Stimulated activated naive CD4-positive, alpha-beta T cell treated with Interleukin-2 at 50 U/mL for 16 hours (primary cell): ENCODE measurements at regions not wholly inside any gene's neighbourhood (a gene's known extent, or its start where the extent isn't known, plus 50 kb on each side); places are given as distances from the start of the nearest gene placed in this dataset.
A peak's percentile ranks its signal among the peaks of the same experiment; 100 is the strongest.
"Not testable (repeated sequence)": the region's sequence is repeated elsewhere in the genome, so short reads cannot be mapped to it uniquely, and the experiment has no call there.

Source experiments
- DNase-seq: peaks from one replicate; lab custom pipeline; 2025; lab: John Stamatoyannopoulos, UW

DNA sequence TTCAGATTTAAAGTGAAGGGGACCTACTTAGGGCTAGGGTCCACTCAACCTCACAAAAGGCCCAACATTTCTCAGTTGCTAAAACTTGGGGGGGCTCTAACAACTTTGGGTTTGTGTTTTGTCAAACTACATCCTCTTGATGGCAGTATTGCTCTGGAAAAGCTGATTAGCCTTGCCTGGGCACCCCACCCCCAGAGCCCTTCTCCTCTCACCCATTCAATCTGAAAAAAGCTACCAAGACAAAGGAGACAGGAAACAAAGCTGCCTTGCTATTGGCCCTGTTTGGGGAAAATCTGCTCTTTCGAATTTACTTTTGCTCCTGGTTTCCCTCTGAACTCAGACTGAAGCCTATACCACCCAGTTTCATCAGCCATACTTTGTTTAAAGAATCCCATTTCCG lies 195.2 kb upstream of the STK26 start:
- DNase-seq, result peak; percentile 13

DNA sequence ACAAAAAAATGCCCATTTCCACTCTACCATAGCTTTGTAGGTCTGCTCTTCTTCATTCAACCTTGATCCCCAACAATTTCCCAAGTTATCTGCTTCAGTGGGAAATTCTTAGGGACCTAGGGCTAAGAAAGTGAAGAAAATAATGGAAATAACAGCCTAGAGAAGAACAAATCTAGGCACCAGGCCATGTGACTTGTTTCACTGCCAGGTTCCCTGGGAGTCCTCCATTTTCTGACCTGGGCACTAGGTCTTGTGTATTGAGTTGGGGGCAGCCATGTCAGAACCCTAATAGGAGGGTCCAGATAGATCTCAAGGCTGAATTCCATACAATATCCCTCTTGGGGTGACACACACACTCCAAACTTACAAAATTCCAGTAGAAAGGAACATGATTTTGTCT lies 194.6 kb upstream of the STK26 start:
- DNase-seq, result no peak

GRCh38 chrX:131830400-131831184 lies 192.5 kb upstream of the STK26 start:
- DNase-seq, result peak; percentile 31

- no peak for DNase-seq
Measured at GRCh38 chrX:131831185-131831520, 191.9 kb upstream of the STK26 start.

DNA sequence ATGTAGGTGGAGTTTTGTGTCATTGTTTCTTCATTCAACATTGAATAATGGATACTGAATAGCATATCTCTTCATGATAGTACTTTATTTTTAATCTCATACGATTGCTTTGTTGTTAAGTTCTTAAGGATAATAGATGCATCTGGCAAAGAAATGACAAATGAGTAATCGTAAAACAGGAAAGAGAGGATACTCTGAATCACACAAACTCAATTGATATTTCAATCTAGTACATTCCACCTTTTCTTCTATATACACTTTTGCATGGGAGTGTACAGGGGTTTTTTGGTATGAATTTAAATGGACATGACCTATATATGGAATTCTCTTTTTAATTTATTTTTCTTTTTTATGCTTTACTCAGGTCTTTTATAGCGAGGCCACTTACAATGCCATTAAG lies 186.9 kb upstream of the STK26 start:
- DNase-seq, result no peak

DNA sequence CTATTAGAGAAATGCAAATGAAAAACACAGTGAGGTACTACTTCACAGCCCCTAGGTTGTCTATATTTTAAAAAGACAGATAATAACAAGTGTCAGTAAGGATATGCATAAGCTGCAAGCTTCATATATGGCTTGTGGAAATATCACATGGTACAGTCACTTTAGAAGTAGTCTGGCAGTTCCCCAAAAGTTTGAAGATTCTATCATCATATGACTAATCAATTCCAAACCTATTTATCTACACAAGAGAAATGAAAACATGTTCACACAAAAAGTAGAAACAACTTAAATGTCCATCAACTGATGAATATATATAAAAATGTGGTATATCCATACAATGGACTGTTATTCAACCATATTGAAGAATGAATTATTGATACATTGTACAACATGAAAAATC lies 185.8 kb upstream of the STK26 start:
- DNase-seq, result no peak

DNA sequence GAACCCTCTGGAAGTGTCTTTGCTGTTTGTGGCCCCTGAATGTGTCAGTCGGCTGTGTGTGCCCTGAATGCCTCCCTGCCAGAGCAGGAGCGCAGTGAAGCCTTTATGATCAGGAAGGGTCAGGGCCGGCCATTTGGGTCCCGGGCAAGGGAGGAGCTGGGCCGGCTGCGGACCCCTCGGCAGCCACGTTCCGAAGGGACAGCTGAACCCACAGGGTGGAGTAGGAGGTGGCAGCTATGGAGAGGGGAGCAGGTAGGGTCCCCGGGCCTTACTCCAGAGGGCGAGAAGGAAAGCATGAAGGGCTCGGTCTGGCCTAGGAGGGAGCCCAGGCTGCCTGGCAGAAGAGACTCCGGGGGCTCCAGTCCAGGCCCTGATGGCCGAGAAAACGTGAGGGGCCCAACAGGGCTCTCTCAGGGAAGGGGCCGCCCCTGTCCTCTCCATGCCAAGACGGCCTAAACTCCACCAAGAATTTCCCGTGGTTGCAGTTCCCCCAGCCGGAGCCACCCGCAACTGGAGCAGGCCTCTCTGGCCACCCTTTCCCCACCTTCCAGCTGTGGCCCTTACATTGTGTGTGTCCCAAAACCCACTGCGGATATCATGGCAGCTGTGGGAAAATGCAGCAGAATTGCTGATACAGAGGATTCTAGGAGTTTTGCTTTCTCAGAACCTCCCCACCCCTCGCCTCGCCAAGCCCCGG lies 182.2 kb upstream of the STK26 start:
- no peak for DNase-seq

DNA sequence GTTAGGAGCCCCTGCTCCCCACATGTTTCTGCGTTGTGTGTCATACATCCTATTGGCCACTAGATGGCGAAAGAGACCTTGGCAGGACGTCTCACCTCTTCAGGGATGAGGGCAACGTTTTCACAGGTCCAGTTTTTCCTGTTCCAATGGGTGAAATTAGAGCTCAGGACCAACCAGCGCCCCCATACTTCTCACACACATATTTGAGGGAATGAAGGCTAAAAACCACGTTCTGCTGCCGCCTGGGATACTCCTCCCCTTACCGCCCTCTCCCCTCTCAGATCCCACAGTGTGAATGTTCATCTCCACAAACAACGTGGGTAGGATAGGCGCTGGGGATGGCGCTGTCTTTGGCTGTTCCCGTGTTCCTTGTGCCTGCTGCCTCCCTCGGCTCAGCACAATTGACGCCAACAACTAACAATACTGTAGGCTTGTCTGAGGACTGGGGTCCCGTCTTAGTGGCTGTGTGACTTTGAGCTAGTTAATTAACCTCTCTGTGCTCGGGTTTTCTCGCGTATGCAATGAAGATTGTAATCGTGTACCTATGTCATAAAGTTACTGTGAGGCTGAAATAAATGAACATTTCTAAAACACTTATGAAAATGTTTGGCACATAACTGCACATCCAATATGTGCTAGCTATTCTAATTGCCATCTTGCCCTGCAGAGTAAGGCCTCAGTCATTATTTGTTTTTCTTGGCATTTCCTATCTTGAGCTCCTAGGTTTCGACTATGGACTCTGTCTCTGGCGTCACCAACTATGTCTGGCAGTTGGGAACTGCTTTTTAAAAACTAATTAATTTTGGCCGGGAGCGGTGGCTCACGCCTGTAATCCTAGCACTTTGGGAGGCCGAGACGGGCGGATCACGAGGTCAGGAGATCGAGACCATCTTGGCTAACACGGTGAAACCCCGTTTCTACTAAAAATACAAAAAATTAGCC lies 181.3 kb upstream of the STK26 start:
- DNase-seq, result no peak

GRCh38 chrX:131843987-131844386 lies 179.1 kb upstream of the STK26 start:
- DNase-seq, result no peak

DNA sequence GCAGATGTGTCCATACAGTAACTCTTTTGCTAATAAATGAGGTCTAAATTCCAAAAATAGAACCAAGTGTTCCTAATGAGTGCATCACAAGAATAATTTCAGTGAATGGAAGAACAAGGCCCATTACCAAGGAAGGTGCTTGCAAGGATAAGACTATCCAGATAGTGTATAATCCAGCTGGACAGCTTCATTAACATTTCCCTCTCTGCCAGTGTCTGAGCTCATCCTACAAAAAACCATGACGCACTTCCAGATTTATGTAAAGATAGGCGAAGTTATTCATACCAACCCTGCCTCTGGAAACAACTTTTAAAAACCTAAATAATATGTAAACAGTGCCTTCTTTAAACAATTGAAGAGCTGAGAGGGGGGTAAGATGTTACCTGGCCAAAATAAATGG lies 177.9 kb upstream of the STK26 start:
- DNase-seq, result no peak

- DNase-seq, result no peak
Measured at GRCh38 chrX:131845771-131846170, 177.3 kb upstream of the STK26 start.

DNA sequence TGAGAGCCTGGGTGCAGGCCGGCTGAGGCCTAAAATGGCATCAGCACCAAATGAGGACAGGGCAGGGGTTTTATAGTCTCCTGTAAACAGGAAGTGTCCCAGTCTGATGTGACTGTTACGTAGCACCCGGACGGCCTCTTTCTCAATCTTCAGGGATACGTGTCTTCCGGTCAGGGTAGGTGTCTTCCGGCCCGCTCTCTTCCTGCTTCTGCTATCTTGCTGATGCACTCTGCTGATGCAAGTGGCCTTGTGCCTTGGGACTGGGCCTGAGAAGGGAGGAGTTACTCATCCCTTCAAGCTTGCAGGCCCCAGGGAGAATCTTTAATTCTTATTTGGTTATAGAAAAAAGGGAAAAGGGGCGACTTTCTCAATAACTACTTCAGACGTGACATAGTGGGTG lies 172.1 kb upstream of the STK26 start:
- not testable (repeated sequence) for DNase-seq

GRCh38 chrX:131853440-131853839 lies 169.7 kb upstream of the STK26 start:
- DNase-seq, result no peak

- no peak for DNase-seq
Measured at GRCh38 chrX:131854581-131854980, 168.5 kb upstream of the STK26 start.

DNA sequence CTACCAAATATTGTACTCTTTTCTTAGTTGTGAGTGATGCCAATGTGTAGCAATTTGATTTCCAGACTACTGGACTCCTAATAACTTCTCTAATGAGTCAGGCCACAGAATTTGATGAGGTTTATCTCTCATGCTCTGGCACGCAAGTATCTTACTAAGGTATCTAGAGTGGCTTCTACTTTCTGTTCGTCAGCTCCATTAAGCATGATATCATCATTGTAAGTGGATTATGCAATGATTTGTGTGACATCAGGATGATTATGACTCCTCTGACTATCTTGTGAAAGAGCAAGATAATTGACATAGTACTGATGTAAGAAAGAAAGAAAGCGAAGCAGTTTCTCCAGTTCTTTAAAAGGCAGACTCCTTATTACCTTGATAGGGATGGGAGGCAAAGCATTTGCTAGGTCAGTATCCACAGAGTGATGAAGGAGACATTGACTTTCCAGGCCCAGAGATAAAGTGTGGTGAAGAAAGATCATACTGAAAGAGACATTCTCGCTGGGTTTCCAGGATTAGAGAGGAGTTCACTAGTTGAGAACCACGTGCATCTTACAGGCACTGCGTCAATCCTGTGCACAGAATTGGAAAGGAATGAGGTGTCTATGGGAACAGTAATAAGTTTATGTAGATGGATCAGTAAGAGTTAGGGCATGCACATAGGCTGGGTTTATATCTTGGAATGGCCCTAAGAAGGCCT lies 161.9 kb upstream of the STK26 start:
- DNase-seq, result no peak

- DNase-seq, result no peak
Measured at GRCh38 chrX:131862321-131862720, 160.8 kb upstream of the STK26 start.

DNA sequence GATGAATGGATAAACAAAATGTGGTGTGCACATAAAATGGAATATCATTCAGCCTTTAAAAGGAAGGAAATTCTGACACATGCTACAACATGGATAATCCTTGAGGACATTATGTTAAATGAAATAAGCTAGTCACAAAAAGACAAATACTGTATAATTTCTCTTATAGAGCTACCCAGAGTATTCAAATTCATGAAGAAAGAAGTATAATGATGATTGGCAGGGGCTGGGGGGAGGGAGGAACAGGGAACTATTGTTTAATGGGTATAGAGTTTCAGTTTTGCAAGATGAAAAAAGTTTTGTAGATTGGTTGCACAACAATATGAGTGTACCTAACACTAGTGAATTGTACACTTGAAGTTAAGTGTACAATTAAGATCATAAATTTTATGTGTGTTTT lies 153.9 kb upstream of the STK26 start:
- no peak for DNase-seq

GRCh38 chrX:131874300-131874699 lies 148.8 kb upstream of the STK26 start:
- no peak for DNase-seq

DNA sequence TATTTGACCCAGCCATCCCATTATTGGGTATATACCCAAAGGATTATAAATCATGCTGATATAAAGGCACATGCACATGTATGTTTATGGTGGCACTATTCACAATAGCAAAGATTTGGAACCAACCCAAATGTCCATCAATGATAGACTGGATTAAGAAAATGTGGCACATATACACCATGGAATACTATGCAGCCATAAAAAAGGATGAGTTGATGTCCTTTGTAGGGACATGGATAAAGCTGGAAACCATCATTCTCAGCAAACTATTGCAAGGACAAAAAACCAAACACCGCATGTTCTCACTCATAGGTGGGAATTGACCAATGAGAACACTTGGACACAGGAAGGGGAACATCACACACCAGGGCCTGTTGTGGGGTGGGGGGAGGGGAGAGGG lies 147.3 kb upstream of the STK26 start:
- not testable (repeated sequence) for DNase-seq

DNA sequence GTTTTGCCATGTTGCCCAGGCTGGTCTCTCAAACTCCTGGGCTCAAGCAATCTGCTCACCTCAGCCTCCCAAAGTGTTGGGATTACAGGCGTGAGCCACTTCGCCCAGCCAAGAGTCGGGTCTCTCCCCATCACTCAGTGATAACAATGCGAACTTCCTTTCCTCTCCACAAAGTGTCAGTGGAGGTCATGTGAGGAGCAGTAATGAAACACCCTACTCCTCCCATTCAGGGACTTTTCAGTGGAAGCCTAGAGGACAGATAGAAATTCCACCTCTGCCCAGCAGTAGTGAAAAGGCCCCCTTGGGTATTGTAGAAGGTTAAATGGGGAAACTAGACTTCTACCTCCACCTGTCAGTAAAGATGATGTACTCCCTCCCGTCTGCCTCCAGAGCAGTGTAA lies 141.9 kb upstream of the STK26 start:
- no peak for DNase-seq

GRCh38 chrX:131885042-131885441 lies 138.1 kb upstream of the STK26 start:
- not testable (repeated sequence) for DNase-seq

- not testable (repeated sequence) for DNase-seq
Measured at GRCh38 chrX:131893857-131894256, 129.2 kb upstream of the STK26 start.
